Fibroblast of pulmonary artery (primary cell): ENCODE measurements at regions not wholly inside any gene's neighbourhood (a gene's known extent, or its start where the extent isn't known, plus 50 kb on each side); places are given as distances from the start of the nearest gene placed in this dataset.

Source experiments
- DNase-seq: peaks from one replicate; pipeline ENCODE4 v3.0.0-alpha.2; 2010; ENCODE audit warnings: low read depth
- H3K4me3 ChIP-seq: replicated peaks from 2 replicates; pipeline ENCODE4 v1.5.1; 2011; ENCODE audit warnings: low read depth, mild to moderate bottlenecking, control low read depth, low read length, moderate library complexity
- CTCF ChIP-seq: IDR thresholded peaks from 2 replicates; pipeline ENCODE4 v1.5.1; 2011; ENCODE audit warnings: mild to moderate bottlenecking, control low read depth, low read length, inconsistent platforms; ENCODE audit errors: missing control alignments

GRCh38 chr14:95428557-95428956 is 87.9 kb downstream of the SYNE3 start:
- no peak for DNase-seq
- no peak for TF ChIP-seq CTCF
- no peak overlapping the region for H3K4me3 ChIP-seq

- TF ChIP-seq CTCF = no peak
- DNase-seq = no peak
- H3K4me3 ChIP-seq = no peak overlapping the region
These were observed 90.4 kb downstream of the SYNE3 start for GRCh38 chr14:95426116-95426475.

- no peak for TF ChIP-seq CTCF
- no peak overlapping the region for H3K4me3 ChIP-seq
- DNase-seq = no peak
These were observed 90.9 kb downstream of the SYNE3 start for GRCh38 chr14:95425369-95426115.

GRCh38 chr14:95424529-95424928 is 91.9 kb downstream of the SYNE3 start:
- DNase-seq = peak; percentile 68
- TF ChIP-seq CTCF = no peak
- no peak overlapping the region for H3K4me3 ChIP-seq

- no peak overlapping the region for H3K4me3 ChIP-seq
- no peak for TF ChIP-seq CTCF
- DNase-seq = no peak
These were observed 94.7 kb downstream of the SYNE3 start for GRCh38 chr14:95421741-95422140.

- no peak for TF ChIP-seq CTCF
- H3K4me3 ChIP-seq = no peak overlapping the region
- DNase-seq = no peak
These were observed 96.4 kb downstream of the SYNE3 start for GRCh38 chr14:95420060-95420459.

GRCh38 chr14:95419569-95419968 is 96.9 kb downstream of the SYNE3 start:
- TF ChIP-seq CTCF = no peak
- no peak overlapping the region for H3K4me3 ChIP-seq
- DNase-seq = no peak
